ENCODE measurements at regions not wholly inside any gene's neighbourhood (a gene's known extent, or its start where the extent isn't known, plus 50 kb on each side); places are given as distances from the start of the nearest gene placed in this dataset.

DNA sequence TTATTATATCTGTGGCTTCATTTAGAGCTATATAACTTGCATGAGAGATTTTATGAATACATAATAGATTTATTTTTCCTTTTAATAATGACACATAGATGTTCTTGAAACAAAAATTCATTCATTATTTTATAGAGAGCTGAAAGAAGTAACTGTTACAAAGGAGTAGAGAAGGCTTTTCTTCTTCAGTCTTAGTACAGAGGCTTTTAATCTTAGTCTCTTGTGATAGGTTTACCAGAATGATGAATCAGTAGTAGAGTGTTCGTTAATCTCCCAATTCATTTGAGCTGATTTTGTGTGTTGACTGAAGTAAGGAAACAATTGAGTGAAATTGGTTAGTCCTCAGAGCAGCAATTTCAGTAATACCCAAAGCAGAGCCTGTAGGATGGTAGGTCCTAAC is 1284.1 kb upstream of the ACO1 start:
- ATAC-seq: no peak
- intact Hi-C loops (cut with DNase I): no loop called here
- DNase-seq (ENCODE audit: missing footprints): no peak

DNA sequence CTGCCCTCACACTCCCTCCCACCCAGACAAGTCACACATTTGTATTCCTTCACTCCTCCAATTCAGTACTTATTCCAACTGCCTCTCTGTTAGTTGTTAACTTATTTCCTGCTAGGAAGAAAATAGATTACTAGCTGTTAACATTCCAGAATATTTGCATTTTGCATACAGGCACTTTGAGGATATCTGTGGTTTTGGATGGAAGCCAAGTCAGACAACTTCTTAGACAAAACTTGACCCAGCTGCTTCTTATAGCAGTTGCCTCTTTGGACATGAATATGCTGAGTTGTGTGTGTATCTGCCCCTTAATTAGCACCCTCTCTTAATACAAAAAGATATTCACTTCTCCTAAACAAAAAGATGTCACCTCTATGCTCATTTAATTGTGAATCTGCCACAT is 1280.6 kb upstream of the ACO1 start:
- DNase-seq (ENCODE audit: missing footprints) (no peak), ATAC-seq (no peak)
- intact Hi-C loops (cut with DNase I): no loop called here

DNA sequence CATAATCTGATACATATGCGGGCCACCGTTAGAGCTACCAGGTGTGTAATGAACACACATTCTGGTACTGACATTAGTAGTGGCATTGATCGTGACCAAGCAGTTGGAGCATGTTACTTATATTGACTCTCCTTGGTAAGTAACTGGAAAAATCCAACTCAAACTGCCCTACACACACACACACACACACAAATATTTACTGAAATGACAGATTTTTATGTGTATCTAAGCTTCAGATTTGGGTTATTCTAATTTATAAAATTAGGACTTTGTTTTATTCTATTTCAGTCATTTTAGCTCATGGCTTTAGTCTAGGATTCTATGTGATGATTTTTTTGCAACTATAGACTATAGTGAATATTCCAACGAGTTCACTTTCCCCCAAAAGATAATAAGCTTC is 1280.2 kb upstream of the ACO1 start:
- DNase-seq (ENCODE audit: missing footprints) (no peak), ATAC-seq (no peak)
- intact Hi-C loops (cut with DNase I): no loop called here

DNA sequence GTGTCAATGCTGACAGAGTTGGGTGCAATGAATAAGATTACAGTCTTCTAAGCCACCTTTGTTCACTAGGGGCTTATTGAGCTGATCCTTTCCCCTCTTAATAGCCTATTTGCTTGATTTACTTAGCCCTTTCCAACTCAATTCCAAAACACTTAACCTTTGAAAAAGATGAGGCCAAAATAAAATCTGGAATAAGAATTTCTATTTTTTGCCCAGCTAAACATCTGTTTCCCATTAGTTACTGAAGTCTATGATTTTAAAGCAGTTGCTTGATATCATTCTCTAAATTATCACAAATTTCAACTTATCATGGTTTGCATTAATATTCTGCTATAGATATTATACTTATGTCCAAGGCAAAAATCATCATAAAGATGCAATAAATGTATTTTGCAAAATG is 1272.0 kb upstream of the ACO1 start:
- no peak for DNase-seq (ENCODE audit: missing footprints)
- intact Hi-C loops (cut with DNase I): loop anchor here (10.0 kb wide), 1 partner anchor 432 kb away; no protein-coding TSS in a partner anchor
- no peak for ATAC-seq

DNA sequence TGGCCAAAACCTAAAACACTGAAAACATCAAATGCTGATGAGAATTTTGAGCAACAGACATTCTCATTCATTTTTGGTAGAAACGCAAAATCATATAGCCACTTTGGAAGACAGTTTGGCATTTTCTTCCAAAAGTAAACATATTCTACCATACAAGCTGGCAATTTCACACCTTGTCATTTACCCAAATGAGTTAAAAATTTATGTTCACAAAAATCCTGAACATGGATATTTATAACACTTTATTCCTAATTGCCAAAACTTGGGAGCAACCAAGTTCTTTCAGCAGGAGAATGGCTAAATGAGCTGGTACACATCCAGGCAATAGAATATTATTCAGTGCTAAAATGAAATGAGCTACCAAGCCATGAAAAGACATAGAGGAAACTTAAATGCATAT is 1270.1 kb upstream of the ACO1 start:
- DNase-seq (ENCODE audit: missing footprints) (no peak), ATAC-seq (no peak)
- intact Hi-C loops (cut with DNase I): loop anchor here (10.0 kb wide), 1 partner anchor 430 kb away; no protein-coding TSS in a partner anchor

DNA sequence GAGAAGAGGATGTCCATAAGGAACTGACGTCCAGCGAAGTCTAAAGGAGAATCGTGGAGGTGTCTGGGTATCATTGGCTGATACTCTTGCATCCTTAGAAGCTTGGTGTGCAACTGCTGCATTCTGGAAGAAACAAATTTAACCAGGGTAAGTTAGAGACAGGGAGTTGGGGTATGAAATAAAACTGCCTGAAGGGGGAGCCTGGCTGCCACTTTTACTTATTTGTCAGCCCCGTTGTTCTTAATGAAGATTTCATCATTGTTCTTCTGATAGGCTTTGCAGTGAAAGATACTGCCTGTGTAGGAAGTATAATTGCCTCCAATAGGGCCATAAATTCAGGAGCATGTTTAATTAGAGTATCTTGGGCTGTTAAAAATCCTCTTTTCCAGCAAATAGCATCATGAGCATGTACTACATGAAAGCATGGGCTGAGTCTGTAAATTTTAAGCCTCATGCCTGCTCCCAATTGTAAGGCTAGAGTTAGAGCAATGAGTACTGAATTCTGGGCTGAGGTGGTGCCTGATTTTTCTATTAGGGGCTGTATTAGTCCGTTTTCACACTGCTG is 1264.5 kb upstream of the ACO1 start:
- no peak for ATAC-seq
- intact Hi-C loops (cut with DNase I): loop anchor here (5.0 to 10.0 kb wide), 3 partner anchors 182 to 682 kb away; no protein-coding TSS in a partner anchor
- no peak for DNase-seq (ENCODE audit: missing footprints)

DNA sequence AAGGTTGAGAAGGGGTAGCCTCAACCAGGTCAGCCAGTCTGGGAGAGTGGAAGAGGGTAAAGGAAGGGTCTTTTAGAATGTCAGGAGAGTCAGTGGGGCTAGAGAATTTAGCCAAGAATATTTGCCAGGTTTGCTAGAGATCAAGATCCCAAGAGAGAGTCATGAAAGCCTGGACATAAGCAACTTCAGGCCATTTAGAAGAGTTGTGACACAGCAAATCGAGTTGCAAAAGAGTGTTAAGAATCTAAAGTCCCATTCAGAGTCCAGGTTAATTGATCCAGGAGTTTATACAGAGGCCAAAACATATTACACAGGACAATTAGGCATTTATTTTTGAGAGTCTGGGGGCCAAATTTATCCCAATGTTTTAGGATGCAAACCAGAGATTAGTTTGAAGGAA is 1260.1 kb upstream of the ACO1 start:
- ATAC-seq: no peak
- no peak for DNase-seq (ENCODE audit: missing footprints)
- intact Hi-C loops (cut with DNase I): loop anchor here (5.0 kb wide), 1 partner anchor 178 kb away; no protein-coding TSS in a partner anchor

DNA sequence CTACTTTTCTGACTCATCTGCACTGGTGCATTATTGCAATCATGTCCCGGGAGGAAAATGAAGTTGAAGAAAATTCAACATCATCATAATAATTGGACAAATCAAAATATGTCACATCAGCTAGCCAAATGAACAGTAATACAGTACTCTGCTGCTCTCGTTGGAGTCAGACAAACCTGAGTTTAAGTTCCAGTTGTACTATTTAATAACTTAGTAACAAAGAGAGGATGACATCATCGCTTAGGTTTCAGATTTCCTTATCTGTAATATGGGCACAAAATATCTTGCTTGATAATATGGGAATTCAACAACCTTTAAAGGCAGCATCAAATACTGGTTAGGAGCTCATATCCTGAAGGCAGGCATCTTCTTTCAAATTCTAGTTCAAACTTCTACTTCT is 1248.9 kb upstream of the ACO1 start:
- ATAC-seq: no peak
- intact Hi-C loops (cut with DNase I): no loop called here
- no peak for DNase-seq (ENCODE audit: missing footprints)

DNA sequence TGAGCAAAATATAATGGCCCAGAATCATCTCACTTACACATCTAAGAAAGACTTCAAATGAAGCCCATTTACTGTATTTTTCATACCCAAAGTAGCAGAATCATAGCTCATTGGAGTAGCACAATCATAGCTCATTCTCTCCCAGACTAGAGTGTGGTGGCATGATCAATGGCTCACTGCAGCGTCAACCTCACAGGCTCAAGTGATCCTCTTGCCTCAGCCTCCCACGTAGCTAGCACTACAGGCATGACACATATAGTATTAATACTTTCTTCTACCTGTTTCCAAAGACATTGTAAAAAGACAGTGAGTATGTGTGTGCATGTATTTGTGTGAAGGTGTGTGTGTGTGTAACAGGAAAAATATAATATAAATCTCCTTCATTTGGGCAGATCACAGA is 1247.9 kb upstream of the ACO1 start:
- DNase-seq (ENCODE audit: missing footprints) (no peak), ATAC-seq (no peak)
- intact Hi-C loops (cut with DNase I): no loop called here

DNA sequence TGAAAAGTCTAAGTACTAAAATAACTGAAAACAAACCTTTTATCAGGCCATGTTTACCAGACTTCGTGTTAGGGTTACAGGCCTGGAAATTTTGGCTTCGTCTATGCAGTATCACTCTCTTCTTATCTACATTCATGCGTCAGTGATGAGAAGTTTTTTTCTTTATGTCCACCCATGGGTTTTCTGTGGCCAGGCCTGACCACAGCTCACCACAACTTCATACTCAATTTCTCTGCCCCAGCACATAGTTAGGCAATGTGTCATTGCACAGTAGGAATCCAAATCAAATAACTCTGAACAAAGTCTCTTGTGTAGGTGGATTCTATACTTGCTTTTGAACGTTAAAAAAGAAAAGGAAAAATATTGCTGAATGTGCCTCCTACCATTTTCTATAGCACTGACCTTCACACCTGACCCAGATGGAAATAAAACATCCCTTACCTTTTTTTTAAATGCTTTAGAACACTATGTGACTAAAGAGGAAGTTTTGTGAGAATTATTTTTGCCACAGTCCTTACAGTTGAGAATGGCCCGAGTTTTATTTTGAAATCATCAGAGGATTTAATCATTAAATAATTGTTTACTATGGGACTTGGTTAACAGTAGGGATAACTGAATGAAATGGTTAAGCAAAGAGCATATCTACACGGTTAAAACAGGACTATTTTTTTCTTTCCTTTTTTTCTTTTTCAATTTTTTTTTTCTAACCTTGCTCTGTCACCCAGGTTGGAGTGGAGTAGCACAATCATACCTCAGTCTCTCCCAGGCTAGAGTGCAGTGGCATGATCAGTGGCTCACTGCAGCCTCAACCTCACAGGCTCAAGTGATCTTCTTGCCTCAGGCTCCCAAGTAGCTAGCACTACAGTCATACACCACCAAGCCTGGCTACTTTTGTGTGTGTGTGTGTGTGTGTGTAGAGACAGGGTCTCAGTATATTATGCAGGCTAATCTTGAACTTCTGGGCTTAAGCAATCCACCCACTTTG is 1247.0 kb upstream of the ACO1 start:
- no peak for DNase-seq (ENCODE audit: missing footprints)
- intact Hi-C loops (cut with DNase I): no loop called here
- no peak for ATAC-seq

DNA sequence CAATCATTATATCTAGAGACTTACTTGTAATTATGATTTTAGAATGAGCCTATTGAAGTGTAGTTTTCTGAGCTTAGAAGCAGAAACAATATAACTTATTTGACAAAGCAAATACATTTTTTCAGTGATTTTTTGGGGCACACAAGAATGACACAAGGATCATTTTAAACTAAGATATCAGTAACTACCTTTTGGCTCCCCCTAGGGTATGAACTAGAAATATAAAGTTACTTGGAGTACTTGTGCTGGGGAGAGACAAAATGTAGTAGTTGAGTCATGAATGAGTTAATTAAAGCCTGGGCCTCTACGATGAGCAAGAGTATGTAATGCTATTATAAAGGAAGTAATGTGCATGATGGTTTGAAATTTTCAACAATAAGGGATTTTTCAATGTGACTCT is 1244.1 kb upstream of the ACO1 start:
- ATAC-seq (no peak), DNase-seq (ENCODE audit: missing footprints) (no peak)
- intact Hi-C loops (cut with DNase I): no loop called here

DNA sequence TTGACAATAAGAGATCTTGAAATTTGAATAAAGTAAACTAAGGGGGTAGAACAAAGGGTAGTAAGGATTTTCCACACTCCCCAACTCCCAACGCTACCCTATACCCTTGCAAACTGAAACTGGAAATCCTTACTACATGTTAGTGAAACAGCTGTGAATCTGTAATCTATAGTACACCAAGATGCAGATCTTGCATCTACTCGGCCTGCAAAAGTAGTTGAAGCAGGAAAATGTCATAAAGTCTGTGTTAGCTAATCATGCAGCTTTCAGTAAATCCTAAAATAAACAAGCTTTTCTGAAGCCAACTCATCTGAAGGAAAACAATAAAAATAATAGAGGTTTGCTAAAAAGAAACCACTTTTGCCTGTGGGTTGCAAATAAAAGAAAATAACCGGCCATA is 1242.0 kb upstream of the ACO1 start:
- no peak for DNase-seq (ENCODE audit: missing footprints)
- intact Hi-C loops (cut with DNase I): no loop called here
- no peak for ATAC-seq

DNA sequence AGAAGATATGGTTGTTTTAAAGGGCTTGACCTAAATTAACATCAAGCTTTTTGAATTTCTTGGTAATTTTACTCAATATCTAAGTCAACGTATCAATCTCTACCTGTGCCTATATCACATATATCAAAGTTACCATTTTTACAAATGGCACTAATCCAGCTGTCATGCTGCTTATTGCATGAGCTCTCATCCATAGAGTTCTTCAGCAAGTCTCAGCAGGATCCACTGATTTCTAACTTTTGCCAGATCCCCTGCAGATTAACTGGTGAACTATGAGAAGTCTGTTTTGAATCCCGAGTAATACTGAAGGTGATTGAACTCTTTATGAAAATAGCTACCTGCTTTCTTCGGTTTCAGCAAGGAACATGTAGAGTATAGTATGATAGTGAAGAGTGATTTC is 1239.8 kb upstream of the ACO1 start:
- ATAC-seq (no peak), DNase-seq (ENCODE audit: missing footprints) (no peak)
- intact Hi-C loops (cut with DNase I): no loop called here

DNA sequence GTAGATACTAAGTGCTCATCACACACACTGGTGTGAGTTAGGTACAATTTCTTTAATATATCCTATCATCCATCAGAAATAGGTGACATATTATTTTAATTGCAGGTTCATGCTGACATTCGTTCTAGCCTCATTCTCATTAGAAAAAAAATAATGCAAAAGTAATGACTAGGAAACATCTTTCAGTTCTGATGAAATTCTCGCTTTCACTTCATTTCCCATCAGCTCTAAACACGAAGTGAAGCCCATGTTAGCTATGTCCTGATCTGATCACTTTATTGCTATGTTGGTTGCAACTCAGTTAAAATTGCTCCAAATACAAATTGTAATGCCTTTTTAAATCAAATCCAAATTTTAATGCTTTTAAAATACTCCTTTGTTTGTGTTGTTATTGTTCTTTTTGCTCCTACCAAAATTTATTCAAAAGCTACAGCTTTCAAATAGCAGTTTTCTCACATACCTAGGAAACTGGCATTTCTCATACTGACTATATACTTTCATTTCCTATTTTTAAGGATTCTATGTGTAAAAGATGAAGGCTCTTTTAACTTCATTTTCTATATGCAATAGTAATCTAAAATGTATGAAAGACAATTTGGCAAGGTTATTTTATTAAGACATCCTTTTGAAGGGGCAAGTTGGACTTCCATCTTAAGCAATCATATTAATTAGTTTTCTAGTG is 1237.8 kb upstream of the ACO1 start:
- DNase-seq (ENCODE audit: missing footprints) (no peak), ATAC-seq (no peak)
- intact Hi-C loops (cut with DNase I): no loop called here

DNA sequence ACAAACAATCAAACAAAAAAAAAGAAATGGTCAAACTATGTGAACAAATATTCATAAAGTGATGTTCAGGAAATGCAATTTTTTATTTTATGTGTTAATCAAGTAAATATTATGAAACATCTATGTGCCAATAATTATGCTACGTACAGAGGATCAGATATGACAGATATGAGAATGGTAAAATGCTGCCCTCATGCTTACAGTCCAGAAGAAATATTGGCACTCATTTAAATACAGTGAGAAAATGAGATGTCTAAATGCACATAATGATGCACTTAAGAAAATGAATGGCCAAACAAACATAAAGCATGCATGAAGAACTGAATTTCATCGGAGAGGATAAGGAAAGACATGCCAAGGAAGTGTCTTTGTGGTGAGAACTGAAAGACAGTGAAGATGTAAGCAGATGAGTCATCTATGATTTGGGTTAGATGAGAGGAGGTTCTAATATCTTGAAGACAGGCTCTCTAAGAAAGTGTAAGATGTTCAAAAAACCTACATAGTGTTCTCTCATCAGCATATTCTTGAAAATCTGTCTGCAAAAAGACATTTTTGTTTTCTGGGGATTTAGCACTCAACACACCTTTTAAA is 1231.1 kb upstream of the ACO1 start:
- ATAC-seq: no peak
- DNase-seq (ENCODE audit: missing footprints): no peak
- intact Hi-C loops (cut with DNase I): no loop called here

DNA sequence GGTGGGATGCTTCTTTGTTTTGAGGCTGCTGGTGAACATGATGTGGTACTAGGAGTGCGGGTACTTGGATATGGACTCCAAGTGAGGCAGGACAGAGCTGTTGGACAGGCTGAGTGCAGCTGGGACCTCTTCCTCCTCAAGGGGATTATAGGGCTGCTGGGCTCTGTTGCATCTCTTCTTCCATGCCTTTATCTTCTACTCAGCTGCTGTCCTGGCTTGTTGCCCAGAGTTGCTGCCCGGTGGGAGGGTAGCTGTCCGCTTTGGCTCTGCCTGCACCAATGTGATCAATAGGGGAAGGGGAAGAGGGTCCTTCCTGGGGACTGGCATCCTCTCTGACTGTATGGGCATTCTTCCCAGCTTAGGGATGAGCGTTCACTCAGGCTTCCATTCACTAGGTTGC is 1217.9 kb upstream of the ACO1 start:
- intact Hi-C loops (cut with DNase I): no loop called here
- DNase-seq (ENCODE audit: missing footprints) (no peak), ATAC-seq (no peak)

DNA sequence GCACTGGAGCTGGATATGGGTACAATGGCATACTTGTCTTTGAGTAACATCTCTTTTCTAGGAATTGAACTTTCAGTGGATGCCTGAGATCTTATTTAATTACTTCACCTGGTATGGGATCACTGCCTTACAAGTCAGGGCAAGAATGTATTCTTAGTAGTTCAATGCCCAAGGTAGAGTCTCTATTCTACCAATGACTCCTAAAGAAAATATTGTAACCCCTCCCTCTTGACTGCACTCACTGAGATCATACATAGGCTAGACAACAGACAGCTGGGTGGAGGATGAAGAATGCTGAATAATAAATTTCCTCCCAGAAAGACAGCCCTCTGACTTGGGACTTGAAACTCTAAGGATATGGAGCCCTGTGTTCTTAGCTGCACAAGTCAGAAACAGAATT is 1216.3 kb upstream of the ACO1 start:
- ATAC-seq (no peak), DNase-seq (ENCODE audit: missing footprints) (no peak)
- intact Hi-C loops (cut with DNase I): no loop called here

DNA sequence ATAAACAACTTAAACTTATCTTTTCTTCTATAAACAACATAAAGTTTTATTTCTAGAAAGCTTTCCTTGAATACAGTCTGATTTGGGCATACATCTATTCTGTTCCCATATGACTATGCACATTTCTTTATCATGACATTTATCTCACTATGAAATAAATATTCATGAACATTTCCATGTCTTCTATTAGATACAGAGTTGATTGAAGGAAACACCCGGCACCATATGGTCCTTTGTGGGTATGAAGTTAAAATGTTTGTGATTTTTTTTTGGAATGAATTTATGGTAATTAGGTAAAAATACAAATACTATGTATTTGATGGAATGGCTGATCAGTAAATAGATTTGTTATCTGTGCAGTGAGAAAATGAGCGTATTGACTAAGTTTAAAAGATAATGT is 1209.8 kb upstream of the ACO1 start:
- intact Hi-C loops (cut with DNase I): no loop called here
- no peak for ATAC-seq
- no peak for DNase-seq (ENCODE audit: missing footprints)

DNA sequence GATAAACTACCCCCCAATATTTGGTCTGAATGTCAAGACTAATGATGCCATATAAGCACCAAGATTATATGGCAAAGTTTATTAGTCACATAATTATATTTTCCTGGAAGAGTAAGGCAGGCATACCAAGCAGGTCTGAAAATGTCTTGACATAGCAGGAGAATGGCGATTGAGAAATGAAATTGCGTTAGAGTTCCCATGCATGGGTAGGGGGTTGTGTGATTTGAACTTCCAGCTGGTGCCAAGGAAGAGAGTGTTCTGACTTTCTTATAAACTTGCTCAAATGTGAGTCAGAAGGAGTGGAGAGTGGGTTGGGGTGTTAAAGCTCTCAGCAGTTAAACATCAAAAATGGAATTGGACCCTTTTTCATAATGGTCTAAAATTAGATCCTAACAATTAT is 1200.6 kb upstream of the ACO1 start:
- ATAC-seq: no peak
- intact Hi-C loops (cut with DNase I): no loop called here

More for the DNA sequence above, 1200.6 kb upstream of the ACO1 start:
- no peak for DNase-seq (ENCODE audit: missing footprints)

Data from Right ventricle myocardium inferior (tissue), 1 donor.